Dendritic cell treated with granulocyte-macrophage colony-stimulating factor and Interleukin-4, amounts not matched to agents 40 ng/mL and 50 ng/mL, for 4 days (primary cell): ENCODE measurements at regions not wholly inside any gene's neighbourhood (a gene's known extent, or its start where the extent isn't known, plus 50 kb on each side); places are given as distances from the start of the nearest gene placed in this dataset.

ENCODE experiments used
- H3K27ac Mint-ChIP-seq: one replicate; pipeline ENCODE4 v1.8.0; 2022; ENCODE audit warnings: mild to moderate bottlenecking, mixed read lengths
- H3K27me3 Mint-ChIP-seq: one replicate; pipeline ENCODE4 v1.8.0; 2022; ENCODE audit warnings: mild to moderate bottlenecking, mixed read lengths
- H3K36me3 Mint-ChIP-seq: one replicate; pipeline ENCODE4 v1.8.0; 2022; ENCODE audit warnings: low read depth, mixed read lengths
- H3K4me1 Mint-ChIP-seq: one replicate; pipeline ENCODE4 v1.8.0; 2022; ENCODE audit warnings: low read depth, mixed read lengths
- H3K4me3 Mint-ChIP-seq: one replicate; pipeline ENCODE4 v1.8.0; 2022; ENCODE audit warnings: mild to moderate bottlenecking, moderate library complexity, mixed read lengths
- H3K9me3 Mint-ChIP-seq: one replicate; pipeline ENCODE4 v1.8.0; 2022; ENCODE audit warnings: mixed read lengths
- intact Hi-C: fragments of 100-400 bp; cut with micrococcal nuclease; formaldehyde crosslinking; loops from one replicate; pipeline ENCODE4 v1.15.0; 2022

DNA sequence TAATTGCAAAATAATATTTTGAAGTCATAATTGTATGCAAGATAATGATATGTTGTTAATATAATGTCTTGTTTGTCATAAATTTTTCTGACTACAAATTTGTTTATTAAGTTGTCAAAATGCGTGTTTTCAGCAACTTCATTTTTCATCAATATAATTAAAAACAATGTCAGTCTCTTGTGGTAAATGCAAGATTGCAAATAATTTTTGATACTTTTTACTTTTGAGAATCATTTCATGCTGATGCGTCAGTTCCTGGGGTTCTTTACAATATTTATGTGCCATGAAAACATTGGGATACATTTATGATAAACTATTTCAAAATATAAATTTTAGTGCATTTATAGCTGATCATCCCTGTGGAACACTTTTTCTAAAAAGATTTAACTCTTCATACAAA is 1504.8 kb downstream of the BRD1 start:
- Mint-ChIP-seq H3K4me3 (no peak overlapping the region), H3K4me1 (no peaks in the 10 kb centered on the region), H3K36me3 (no peaks in the 10 kb centered on the region), H3K9me3 (peaks cover 13% of the 10 kb centered on the region), H3K27ac (no peak overlapping the region), H3K27me3 (no peaks in the 10 kb centered on the region)
- intact Hi-C loops = no loop called here

DNA sequence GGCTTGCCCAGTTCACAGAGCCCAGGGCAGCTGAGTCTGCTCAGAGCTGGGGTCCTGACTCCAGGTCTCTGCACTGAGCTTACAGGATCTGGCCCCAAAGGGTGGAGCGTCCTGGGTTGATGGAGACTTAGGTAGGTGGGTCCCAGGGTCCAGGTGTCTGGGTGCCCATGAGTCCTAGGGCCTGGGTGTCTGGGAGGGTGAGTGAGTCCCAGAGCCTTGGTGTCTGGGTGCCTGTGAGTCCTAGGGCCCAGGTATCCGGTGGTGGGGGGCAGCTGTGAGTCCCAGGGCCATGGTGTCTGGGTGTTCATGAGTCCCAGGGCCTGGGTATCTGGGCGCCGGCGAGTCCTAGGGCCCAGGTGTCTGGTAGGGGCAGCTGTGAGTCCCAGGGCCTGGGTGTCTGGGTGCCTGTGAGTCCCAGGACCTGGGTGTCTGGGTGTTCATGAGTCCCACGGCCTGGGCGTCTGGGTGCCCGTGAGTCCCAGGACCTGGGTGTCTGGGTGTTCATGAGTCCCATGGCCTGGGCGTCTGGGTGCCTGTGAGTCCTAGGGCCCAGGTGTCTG is 1505.6 kb downstream of the BRD1 start:
- Mint-ChIP-seq H3K27me3 (no peaks in the 10 kb centered on the region), H3K4me1 (no peaks in the 10 kb centered on the region), H3K4me3 (no peak overlapping the region), H3K9me3 (peaks cover 9% of the 10 kb centered on the region), H3K36me3 (no peaks in the 10 kb centered on the region), H3K27ac (no peak overlapping the region)
- intact Hi-C loops = no loop called here

DNA sequence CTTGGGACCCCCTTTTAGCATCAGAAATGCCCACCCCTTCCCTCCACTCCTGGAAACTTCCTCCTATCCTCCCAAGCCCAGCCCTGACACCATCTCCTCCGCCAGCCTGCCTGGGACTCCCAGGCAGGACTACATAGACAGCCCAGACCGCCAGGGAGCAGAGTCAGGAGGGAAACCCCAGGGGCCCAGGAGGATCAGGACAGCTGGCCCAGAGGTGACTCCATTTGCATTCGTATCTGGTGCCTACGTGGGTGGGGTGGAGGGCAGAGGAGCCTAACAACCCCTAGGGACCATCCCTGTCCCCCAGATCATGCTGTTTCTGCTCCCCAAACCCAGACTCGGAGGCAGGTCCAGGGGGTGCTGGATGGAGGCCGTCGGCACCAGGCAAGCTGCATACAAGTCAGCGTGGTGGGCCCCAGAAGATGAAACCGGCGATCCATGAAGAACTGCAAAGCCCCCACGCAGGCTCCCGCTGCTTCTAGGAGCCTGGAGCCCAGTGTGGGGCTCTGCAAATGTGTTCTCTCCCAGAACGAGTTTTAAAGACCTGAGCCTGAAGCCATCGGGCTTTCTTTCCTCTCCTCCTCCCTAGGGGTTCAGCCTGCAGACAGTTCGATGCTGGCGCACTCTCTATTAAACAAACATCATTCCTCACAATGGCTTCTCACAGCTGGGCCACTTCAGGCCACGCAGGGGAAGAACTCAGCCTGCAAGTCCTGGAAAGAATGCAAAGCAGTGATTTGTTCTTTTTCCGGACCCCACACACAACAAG is 1506.8 kb downstream of the BRD1 start:
- no peaks in the 10 kb centered on the region for H3K36me3 Mint-ChIP-seq
- H3K27ac Mint-ChIP-seq = no peak overlapping the region
- H3K4me3 Mint-ChIP-seq = no peak overlapping the region
- H3K9me3 Mint-ChIP-seq = peaks cover 8% of the 10 kb centered on the region
- no peaks in the 10 kb centered on the region for H3K4me1 Mint-ChIP-seq
- intact Hi-C loops = no loop called here
- H3K27me3 Mint-ChIP-seq = no peaks in the 10 kb centered on the region

DNA sequence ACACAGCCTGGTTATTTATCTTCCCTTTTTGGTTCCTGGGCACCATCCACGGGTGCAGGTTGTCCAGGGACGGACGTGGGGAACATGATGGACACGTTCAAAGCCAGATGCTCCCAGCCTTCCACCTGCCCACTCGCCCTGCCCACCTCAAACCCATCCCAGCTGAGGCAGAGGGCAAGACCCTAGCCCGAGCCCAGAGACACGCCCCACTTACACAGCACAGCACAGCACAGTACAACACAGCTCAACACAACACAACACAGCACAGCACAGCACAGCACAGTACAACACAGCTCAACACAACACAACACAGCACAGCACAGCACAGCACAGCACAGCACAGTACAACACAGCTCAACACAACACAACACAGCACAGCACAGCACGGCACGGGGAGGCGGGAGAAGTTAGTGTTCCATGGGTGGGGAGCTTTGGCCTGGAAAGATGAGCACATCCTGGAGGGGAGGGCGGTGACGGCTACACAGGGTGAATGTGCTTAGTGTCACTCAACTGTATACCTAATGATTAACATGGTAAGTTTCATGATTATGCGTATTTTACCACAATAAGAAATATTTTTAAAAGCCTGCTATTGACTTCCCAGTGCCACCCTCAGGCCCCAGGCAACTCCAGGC is 1507.5 kb downstream of the BRD1 start:
- intact Hi-C loops = no loop called here
- Mint-ChIP-seq H3K9me3 (peaks cover under 1% of the 10 kb centered on the region), H3K27me3 (no peaks in the 10 kb centered on the region), H3K4me1 (no peaks in the 10 kb centered on the region), H3K4me3 (no peak overlapping the region), H3K36me3 (no peaks in the 10 kb centered on the region), H3K27ac (no peak overlapping the region)

DNA sequence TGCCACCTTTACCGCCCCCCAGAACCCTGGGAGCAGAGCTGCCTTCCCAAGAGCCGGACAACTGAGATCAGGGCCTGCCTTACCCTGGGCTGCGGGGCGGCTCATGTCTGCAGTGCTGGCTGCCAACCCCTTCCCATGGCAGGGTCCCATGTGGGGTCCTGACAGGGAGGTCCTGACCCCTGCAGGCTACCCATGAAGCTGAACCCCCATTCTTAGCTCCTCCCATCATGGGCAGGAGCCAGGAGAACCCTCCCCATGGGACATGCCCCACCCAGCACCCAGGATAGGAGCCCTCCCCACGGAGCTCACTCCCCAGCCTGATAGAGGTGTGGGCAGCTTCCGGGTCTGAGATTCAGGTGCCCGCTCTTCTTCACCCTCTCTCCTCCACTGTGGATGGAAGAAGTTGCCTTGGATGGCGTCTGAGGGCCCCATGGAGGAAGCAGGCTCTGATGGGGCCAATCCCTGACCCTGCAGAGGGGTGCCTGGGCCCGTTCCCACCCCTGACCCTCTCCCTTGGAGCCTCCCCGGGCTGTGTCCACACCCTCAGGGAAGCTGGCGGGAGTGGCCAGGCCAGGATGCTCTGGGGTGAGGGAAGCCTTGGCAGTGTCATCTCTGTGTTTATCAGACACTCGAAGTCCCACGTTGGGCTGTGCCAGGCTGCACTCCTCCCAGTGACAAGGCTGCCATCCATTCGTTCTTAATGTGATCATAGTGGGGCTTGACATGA is 1508.2 kb downstream of the BRD1 start:
- Mint-ChIP-seq H3K4me3 (no peak overlapping the region), H3K4me1 (no peaks in the 10 kb centered on the region), H3K27ac (no peak overlapping the region), H3K36me3 (no peaks in the 10 kb centered on the region), H3K27me3 (no peaks in the 10 kb centered on the region), H3K9me3 (no peaks in the 10 kb centered on the region)
- intact Hi-C loops = no loop called here

DNA sequence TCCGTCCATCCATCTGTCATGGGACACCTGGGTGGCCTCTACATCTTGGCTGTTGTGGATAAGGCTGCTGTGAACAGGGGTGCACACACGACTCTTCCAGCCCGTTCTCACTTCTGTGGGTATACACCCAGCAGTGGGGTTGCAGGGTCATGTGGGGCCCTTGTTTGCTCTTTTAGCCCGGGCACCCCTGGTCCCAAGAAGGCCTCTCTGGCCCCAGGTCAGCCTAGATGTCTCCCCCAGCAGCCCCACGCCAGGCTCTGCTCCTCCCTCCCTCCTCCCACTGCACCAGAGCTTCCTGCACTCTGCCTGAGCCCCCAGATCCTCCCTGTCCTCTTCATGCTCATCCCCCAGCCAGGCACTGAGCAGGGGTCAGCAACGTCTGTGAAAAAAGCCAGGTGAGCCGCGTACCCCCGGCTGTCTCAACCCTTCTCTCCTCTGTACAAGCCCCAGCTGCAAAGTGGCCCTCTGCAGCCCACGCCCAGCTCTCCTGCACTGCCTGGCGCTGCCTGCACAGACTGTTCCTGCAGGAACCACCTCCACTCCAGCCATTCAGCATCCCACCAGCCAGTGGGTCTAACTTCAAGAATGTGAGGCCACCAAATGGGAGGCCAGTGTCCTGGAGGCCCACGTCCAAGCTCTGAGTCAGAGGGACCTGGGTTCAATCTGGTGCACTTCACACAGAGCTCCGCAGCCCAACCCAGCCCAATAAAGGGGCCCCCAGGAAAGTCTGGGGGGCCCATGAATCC is 1508.9 kb downstream of the BRD1 start:
- Mint-ChIP-seq H3K27ac (no peak overlapping the region), H3K9me3 (no peaks in the 10 kb centered on the region), H3K4me3 (no peak overlapping the region), H3K4me1 (no peaks in the 10 kb centered on the region), H3K27me3 (no peaks in the 10 kb centered on the region), H3K36me3 (no peaks in the 10 kb centered on the region)
- intact Hi-C loops = no loop called here

DNA sequence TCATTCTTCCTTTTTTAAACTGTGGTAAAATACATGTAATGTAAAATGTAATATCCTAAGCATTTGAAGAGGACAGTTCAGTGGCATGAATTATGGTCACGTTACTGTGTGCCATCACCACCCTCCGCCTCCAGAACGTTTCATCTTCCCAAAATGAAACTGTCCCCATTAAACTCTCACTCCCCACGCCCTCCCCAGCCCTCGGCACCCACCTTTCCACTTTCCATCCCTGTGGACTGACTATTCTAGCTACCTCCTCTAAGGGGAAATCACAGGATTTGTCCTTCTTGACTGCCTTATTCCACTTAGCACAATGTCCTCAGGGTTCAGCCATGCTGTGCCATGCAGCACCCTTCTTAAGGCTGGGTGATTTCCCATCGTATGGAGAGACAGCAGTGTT is 1509.5 kb downstream of the BRD1 start:
- intact Hi-C loops = no loop called here
- H3K27me3 Mint-ChIP-seq = no peaks in the 10 kb centered on the region

DNA sequence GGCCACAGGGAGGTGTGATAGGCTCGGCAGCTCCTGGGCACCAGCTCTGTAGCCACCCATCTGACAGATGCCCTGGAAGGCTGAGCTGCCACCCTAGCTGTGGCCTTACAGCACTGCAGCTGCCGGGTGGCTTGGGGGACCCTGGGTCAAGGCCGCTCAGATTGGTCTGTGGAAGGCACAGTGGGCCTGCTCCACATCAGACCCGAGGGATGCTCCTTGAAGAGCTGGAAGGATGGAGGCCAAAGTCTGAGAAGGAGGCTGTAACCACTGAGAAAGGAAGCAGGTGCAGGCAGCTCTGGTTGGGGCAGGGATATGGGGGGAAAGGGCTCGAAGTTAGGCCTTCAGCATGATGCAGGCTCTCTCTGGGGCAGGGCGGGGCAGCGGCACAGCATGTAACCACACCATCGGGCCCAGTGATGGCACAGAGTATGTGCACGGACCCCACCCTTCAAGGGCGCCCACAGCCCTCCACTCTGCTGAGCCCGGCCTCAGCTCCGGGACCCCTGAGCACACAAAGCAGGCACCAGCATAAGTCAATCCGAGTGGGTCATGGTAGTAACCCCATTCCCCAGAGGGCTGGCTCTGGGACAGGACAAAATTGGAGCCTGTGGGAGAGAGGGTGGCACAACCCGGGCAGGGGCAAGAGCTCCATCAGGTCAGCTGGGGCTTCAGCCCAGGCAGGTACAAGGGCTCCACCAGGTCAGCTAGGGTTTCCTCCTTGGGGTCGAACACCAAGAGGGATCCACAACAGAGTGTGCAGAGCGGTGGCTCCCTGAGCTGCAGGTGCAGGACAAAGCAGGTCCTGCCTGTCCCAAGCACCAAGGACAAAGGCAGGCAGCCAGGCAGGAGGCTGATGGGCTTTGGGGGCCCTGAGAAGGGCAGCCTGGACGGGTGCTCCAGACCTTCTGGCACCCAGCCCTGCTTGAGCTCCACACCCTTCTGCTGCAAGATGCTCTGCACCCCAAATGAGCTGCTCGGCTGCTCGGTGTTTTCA is 1511.1 kb downstream of the BRD1 start:
- no peaks in the 10 kb centered on the region for H3K27me3 Mint-ChIP-seq
- H3K4me3 Mint-ChIP-seq = no peak overlapping the region
- no peaks in the 10 kb centered on the region for H3K9me3 Mint-ChIP-seq
- no peak overlapping the region for H3K27ac Mint-ChIP-seq
- H3K4me1 Mint-ChIP-seq = no peaks in the 10 kb centered on the region
- H3K36me3 Mint-ChIP-seq = no peaks in the 10 kb centered on the region
- intact Hi-C loops = no loop called here

More for the DNA sequence above, 1509.5 kb downstream of the BRD1 start:
- Mint-ChIP-seq H3K4me3 (no peak overlapping the region), H3K27ac (no peak overlapping the region), H3K36me3 (no peaks in the 10 kb centered on the region), H3K4me1 (no peaks in the 10 kb centered on the region), H3K9me3 (no peaks in the 10 kb centered on the region)

DNA sequence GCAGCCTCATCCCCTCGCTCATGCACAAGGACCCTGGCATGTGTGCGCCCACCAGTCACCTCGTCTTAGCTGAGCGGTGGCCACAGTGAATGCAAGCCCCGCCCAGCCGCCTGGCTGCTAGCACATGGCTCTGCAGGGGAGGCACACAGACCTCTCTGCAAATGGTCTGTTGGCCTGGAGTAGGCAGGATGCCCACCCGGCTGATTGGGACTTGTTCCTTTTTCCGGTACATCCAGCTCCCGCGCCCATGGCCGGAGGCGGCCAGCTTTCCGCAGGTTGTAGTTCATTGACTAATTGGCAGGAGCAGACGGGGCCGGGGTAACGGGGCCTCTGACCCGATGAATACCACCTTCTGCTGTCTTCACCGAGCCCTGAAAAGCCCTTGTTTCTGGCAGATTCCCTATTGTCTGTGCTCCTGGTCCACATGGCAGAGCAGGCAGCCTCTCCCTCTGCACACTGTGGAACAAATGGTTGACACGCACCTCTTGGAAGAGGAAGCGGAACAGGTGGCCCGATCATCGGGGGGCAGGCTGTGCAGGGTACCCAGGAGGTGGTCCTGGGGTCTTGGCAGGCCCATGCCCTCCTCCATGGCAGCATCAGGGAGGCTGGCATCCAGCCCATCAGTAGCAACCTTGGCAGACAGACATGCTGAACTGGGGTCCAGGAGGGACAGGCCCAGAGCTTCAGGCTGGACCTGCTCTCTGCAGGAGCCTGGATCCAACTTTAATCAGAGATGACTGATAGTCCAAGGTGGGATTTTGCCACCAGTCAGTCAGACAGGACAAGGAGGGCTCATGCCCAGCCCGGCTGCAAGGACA is 1512.0 kb downstream of the BRD1 start:
- no peaks in the 10 kb centered on the region for H3K36me3 Mint-ChIP-seq
- no peak overlapping the region for H3K4me3 Mint-ChIP-seq
- intact Hi-C loops = no loop called here
- H3K27ac Mint-ChIP-seq = no peak overlapping the region
- H3K9me3 Mint-ChIP-seq = no peaks in the 10 kb centered on the region
- H3K27me3 Mint-ChIP-seq = no peaks in the 10 kb centered on the region
- H3K4me1 Mint-ChIP-seq = no peaks in the 10 kb centered on the region

DNA sequence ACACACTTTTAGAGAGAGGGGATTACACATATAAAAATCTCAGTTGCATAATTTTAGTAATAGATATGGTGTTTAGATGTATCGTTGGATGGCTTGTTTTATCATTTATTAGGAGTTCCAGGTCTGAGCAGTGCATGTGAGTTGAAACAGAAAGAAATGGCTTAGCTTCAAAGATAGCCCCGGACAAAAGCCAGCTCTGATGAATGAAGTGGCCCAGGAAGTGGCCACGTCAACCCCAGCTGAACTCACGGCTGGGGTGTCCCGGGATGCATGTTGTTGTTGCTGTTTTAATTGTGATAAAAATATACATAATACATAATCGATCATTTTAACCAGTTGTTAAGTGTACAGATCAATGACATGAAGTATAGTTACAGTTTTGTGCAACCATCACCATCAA is 1513.6 kb downstream of the BRD1 start:
- H3K27me3 Mint-ChIP-seq = no peaks in the 10 kb centered on the region
- no peak overlapping the region for H3K27ac Mint-ChIP-seq
- intact Hi-C loops = no loop called here
- H3K36me3 Mint-ChIP-seq = no peaks in the 10 kb centered on the region
- no peaks in the 10 kb centered on the region for H3K4me1 Mint-ChIP-seq
- no peak overlapping the region for H3K4me3 Mint-ChIP-seq
- H3K9me3 Mint-ChIP-seq = no peaks in the 10 kb centered on the region

DNA sequence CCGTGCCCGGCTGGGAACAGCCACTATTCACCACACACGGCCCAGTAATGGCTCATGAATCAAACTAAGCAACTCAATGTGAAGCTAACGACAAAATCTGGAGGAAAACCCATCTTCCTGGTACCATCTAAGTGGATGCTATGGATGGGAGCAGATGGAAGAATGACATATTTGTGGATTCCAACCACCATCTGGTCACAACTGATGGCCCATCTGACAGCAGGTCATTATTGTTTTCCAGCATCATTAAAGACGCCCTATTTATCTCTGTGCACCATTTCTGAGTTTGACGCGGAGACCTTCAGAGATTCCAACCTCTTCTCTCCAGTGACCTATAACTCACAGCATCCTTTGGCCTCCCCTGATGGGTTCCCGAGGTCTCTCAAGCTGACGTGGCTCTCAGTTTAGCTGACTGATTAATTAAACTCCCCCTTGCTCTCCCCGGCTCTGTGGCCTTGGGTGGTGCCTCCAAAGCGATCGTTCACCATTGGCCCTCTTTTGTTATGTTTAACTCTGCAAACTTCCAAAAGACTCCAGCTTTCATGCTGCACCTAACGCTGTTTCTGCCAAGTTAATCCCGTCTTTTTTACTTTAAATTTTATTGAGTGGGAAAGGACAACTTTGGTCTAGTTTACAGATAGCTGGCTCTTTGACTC is 1514.4 kb downstream of the BRD1 start:
- no peak overlapping the region for H3K4me3 Mint-ChIP-seq
- H3K4me1 Mint-ChIP-seq = no peaks in the 10 kb centered on the region
- no peaks in the 10 kb centered on the region for H3K36me3 Mint-ChIP-seq
- no peaks in the 10 kb centered on the region for H3K9me3 Mint-ChIP-seq
- no peaks in the 10 kb centered on the region for H3K27me3 Mint-ChIP-seq
- no peak overlapping the region for H3K27ac Mint-ChIP-seq
- intact Hi-C loops = no loop called here

DNA sequence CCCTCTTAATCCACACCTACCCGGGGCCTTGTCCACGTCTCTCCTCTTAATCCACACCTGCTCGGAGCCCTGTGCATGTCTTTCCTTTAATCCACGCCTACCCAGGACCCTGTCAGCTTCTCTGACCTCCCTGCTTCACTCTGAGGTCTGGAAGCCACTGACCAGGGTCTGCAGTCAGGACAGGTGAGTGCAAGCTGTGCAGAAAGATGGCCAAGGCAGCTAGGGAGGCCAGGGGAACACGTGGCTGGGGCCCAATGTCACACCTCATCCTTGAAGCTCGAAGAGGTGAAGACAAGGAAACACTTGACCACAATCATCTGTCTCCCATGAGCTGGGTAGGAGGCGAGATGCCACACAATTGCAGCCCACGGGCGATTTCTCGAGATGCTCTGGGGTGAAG is 1516.9 kb downstream of the BRD1 start:
- H3K4me1 Mint-ChIP-seq = no peaks in the 10 kb centered on the region
- H3K27me3 Mint-ChIP-seq = no peaks in the 10 kb centered on the region
- no peak overlapping the region for H3K4me3 Mint-ChIP-seq
- H3K27ac Mint-ChIP-seq = no peak overlapping the region
- no peaks in the 10 kb centered on the region for H3K36me3 Mint-ChIP-seq
- H3K9me3 Mint-ChIP-seq = no peaks in the 10 kb centered on the region
- intact Hi-C loops = no loop called here
